T-helper 2 cell treated with Interferon-gamma antibody and Interleukin-4, amounts not matched to agents 5 μg/mL and 100 μg/mL, for 36 hours (primary cell): ENCODE measurements at regions not wholly inside any gene's neighbourhood (a gene's known extent, or its start where the extent isn't known, plus 50 kb on each side); places are given as distances from the start of the nearest gene placed in this dataset.
"Not testable (repeated sequence)": the region's sequence is repeated elsewhere in the genome, so short reads cannot be mapped to it uniquely, and the experiment has no call there.

Source experiments
- DNase-seq: peaks from one replicate; pipeline ENCODE4 v3.0.0; 2021; ENCODE audit warnings: low spot score
- H3K27ac Mint-ChIP-seq: one replicate; pipeline ENCODE4 v1.8.0; 2021; ENCODE audit warnings: mild to moderate bottlenecking, mixed read lengths
- H3K27me3 Mint-ChIP-seq: one replicate; pipeline ENCODE4 v1.8.0; 2021; ENCODE audit warnings: low read depth, mixed read lengths
- H3K36me3 Mint-ChIP-seq: one replicate; pipeline ENCODE4 v1.8.0; 2021; ENCODE audit warnings: low read depth, mixed read lengths
- H3K4me1 Mint-ChIP-seq: one replicate; pipeline ENCODE4 v1.8.0; 2021; ENCODE audit warnings: low read depth, mixed read lengths
- H3K4me3 Mint-ChIP-seq: one replicate; pipeline ENCODE4 v1.8.0; 2022; ENCODE audit warnings: mild to moderate bottlenecking, moderate library complexity, mixed read lengths
- H3K9me3 Mint-ChIP-seq: one replicate; pipeline ENCODE4 v1.8.0; 2021; ENCODE audit warnings: mixed read lengths

DNA sequence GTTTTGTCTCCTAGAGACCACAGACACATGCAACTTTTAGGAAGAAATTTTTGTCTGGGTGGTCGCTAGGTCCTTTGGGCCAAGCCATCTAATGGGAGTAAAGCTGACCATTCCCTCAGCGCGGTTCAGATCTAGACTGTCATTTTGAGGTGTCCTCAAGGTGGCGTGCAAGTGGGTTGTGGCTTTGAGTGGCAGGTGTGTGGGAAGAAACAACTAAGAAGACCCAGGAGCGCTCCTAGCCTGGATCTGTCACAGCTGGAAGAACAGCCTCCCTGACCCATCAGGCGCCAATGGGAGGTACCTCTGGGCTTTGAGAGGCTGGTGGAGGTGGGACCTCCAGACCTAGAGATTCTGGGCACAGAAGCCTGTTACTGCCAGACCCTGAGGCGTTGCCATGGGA is 645.1 kb downstream of the KCNJ18 start:
- DNase-seq, result no peak
- no peaks in the 10 kb centered on the region for H3K36me3 Mint-ChIP-seq
- H3K9me3 Mint-ChIP-seq, result peaks cover 20% of the 10 kb centered on the region
- no peak overlapping the region for H3K4me3 Mint-ChIP-seq
- no peaks in the 10 kb centered on the region for H3K4me1 Mint-ChIP-seq
- H3K27me3 Mint-ChIP-seq, result no peaks in the 10 kb centered on the region
- H3K27ac Mint-ChIP-seq, result no peak overlapping the region

DNA sequence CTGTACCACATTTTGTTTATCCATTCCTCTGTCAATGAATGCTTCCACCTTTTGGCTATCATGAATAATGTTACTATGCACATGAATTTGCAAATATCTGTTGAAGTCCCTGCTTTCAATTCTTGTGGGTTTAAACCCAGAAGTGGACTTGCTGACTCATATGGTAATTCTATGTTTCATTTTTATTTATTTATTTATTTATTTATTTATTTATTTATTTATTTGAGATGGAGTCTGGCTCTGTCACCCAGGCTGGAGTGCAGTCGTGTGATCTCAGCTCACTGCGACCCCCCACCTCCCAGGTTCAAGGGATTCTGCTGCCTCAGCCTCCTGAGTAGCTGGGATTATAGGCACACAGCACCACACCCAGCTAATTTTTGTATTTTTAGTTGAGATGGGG is 664.3 kb downstream of the KCNJ18 start:
- not testable (repeated sequence) for DNase-seq, H3K36me3 Mint-ChIP-seq, H3K27me3 Mint-ChIP-seq, H3K4me1 Mint-ChIP-seq, H3K4me3 Mint-ChIP-seq, H3K27ac Mint-ChIP-seq
- peaks cover 50% of the 10 kb centered on the region for H3K9me3 Mint-ChIP-seq

GRCh38 chr17:22370988-22371387 is 678.7 kb downstream of the KCNJ18 start:
- peaks cover 56% of the 10 kb centered on the region for H3K9me3 Mint-ChIP-seq
- H3K4me1 Mint-ChIP-seq, H3K27me3 Mint-ChIP-seq, DNase-seq, H3K36me3 Mint-ChIP-seq, H3K27ac Mint-ChIP-seq, H3K4me3 Mint-ChIP-seq: not testable (repeated sequence)

GRCh38 chr17:22373911-22374310 is 681.6 kb downstream of the KCNJ18 start:
- Mint-ChIP-seq H3K27ac (no peak overlapping the region), H3K27me3 (no peaks in the 10 kb centered on the region), H3K4me3 (no peak overlapping the region), H3K4me1 (no peaks in the 10 kb centered on the region), H3K9me3 (peaks cover 42% of the 10 kb centered on the region), H3K36me3 (no peaks in the 10 kb centered on the region)
- DNase-seq, result no peak

- H3K27ac Mint-ChIP-seq, result no peak overlapping the region
- no peaks in the 10 kb centered on the region for H3K4me1 Mint-ChIP-seq
- H3K9me3 Mint-ChIP-seq, result peaks cover 39% of the 10 kb centered on the region
- H3K4me3 Mint-ChIP-seq, result no peak overlapping the region
- no peaks in the 10 kb centered on the region for H3K36me3 Mint-ChIP-seq
- no peaks in the 10 kb centered on the region for H3K27me3 Mint-ChIP-seq
- no peak for DNase-seq
Measured at GRCh38 chr17:22374741-22375140, 682.4 kb downstream of the KCNJ18 start.

DNA sequence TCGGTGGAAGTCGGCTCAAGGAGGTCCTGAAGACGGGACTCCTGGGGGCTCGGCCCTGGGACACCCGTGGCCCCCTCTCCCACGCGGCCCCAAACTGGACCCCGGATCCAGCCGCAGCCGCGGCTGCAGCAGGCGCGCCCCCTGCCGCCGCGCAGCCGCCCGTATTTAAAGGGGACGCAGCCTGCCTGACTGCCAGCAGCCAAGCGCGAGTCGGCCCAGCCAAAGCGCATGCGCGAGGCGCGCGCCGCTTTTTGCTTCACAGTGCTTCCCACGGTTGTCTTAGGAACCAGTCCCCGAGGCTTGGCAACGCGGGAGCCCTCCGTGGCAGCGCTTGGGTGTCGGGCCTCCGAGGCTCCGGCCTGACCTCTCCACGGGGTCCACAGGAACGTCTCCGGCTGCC is 684.4 kb downstream of the KCNJ18 start:
- peaks cover 23% of the 10 kb centered on the region for H3K9me3 Mint-ChIP-seq
- not testable (repeated sequence) for H3K4me3 Mint-ChIP-seq, H3K36me3 Mint-ChIP-seq, H3K27ac Mint-ChIP-seq, H3K27me3 Mint-ChIP-seq, H3K4me1 Mint-ChIP-seq, DNase-seq

- H3K36me3 Mint-ChIP-seq, result not testable (repeated sequence)
Measured at GRCh38 chr17:22378748-22379147, 686.4 kb downstream of the KCNJ18 start.

DNA sequence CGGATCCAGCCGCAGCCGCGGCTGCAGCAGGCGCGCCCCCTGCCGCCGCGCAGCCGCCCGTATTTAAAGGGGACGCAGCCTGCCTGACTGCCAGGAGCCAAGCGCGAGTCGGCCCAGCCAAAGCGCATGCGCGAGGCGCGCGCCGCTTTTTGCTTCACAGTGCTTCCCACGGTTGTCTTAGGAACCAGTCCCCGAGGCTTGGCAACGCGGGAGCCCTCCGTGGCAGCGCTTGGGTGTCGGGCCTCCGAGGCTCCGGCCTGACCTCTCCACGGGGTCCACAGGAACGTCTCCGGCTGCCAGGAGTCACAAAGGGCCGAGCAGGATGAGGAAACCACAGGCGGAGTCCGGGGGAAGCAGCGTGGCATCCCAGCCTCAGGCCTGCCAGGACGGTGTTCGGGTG is 689.3 kb downstream of the KCNJ18 start:
- H3K4me1 Mint-ChIP-seq, H3K4me3 Mint-ChIP-seq, H3K9me3 Mint-ChIP-seq, H3K27me3 Mint-ChIP-seq, H3K36me3 Mint-ChIP-seq, H3K27ac Mint-ChIP-seq, DNase-seq: not testable (repeated sequence)

More at GRCh38 chr17:22378748-22379147, 686.4 kb downstream of the KCNJ18 start:
- H3K4me1 Mint-ChIP-seq, H3K4me3 Mint-ChIP-seq, DNase-seq, H3K27ac Mint-ChIP-seq, H3K27me3 Mint-ChIP-seq: not testable (repeated sequence)
- peaks cover 13% of the 10 kb centered on the region for H3K9me3 Mint-ChIP-seq

DNA sequence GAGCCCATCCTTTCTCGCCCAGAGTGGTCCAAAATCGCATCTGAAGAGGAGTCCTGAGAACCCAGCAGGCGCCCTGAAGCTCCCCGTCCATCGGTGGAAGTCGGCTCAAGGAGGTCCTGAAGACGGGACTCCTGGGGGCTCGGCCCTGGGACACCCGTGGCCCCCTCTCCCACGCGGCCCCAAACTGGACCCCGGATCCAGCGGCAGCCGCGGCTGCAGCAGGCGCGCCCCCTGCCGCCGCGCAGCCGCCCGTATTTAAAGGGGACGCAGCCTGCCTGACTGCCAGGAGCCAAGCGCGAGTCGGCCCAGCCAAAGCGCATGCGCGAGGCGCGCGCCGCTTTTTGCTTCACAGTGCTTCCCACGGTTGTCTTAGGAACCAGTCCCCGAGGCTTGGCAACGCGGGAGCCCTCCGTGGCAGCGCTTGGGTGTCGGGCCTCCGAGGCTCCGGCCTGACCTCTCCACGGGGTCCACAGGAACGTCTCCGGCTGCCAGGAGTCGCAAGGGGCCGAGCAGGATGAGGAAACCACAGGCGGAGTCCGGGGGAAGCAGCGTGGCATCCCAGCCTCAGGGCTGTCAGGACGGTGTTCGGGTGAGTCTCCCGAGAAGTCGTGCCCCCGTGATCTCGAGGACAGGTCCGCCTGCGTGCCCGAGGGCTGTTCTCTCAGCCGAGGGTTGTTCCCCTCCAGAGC is 691.6 kb downstream of the KCNJ18 start:
- H3K27ac Mint-ChIP-seq, H3K4me1 Mint-ChIP-seq, H3K4me3 Mint-ChIP-seq, H3K9me3 Mint-ChIP-seq, H3K27me3 Mint-ChIP-seq, H3K36me3 Mint-ChIP-seq: not testable (repeated sequence)
- DNase-seq, result peak; percentile 4

- H3K9me3 Mint-ChIP-seq, H3K4me3 Mint-ChIP-seq, H3K4me1 Mint-ChIP-seq, H3K27me3 Mint-ChIP-seq, H3K36me3 Mint-ChIP-seq, H3K27ac Mint-ChIP-seq, DNase-seq: not testable (repeated sequence)
Measured at GRCh38 chr17:22384461-22384800, 692.1 kb downstream of the KCNJ18 start.

DNA sequence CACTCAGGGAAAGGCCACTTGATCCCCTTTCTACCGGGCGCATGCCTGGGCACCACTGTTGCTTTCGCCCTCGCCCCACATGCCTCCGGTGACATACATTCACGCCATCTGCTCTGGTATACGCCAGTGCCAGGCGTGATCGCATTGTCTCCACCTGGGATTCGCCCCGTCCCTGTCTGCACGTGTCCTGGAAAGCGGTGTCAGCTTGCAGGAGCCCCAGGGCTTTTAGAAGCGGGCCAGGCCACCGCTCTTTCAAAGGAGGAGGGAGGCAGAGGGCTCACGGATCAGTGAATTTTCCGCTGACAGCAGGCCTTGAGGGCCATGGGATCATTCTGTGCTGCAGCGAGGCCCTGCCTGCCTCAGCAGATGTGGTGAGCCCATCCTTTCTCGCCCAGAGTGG is 706.1 kb downstream of the KCNJ18 start:
- not testable (repeated sequence) for H3K9me3 Mint-ChIP-seq, H3K27ac Mint-ChIP-seq, H3K36me3 Mint-ChIP-seq, H3K4me1 Mint-ChIP-seq, DNase-seq, H3K4me3 Mint-ChIP-seq, H3K27me3 Mint-ChIP-seq

DNA sequence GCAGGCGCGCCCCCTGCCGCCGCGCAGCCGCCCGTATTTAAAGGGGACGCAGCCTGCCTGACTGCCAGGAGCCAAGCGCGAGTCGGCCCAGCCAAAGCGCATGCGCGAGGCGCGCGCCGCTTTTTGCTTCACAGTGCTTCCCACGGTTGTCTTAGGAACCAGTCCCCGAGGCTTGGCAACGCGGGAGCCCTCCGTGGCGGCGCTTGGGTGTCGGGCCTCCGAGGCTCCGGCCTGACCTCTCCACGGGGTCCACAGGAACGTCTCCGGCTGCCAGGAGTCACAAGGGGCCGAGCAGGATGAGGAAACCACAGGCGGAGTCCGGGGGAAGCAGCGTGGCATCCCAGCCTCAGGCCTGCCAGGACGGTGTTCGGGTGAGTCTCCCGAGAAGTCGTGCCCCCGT is 706.7 kb downstream of the KCNJ18 start:
- not testable (repeated sequence) for H3K4me1 Mint-ChIP-seq, DNase-seq, H3K4me3 Mint-ChIP-seq, H3K36me3 Mint-ChIP-seq, H3K9me3 Mint-ChIP-seq, H3K27ac Mint-ChIP-seq, H3K27me3 Mint-ChIP-seq

DNA sequence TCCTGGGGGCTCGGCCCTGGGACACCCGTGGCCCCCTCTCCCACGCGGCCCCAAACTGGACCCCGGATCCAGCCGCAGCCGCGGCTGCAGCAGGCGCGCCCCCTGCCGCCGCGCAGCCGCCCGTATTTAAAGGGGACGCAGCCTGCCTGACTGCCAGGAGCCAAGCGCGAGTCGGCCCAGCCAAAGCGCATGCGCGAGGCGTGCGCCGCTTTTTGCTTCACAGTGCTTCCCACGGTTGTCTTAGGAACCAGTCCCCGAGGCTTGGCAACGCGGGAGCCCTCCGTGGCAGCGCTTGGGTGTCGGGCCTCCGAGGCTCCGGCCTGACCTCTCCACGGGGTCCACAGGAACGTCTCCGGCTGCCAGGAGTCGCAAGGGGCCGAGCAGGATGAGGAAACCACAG is 712.8 kb downstream of the KCNJ18 start:
- not testable (repeated sequence) for H3K9me3 Mint-ChIP-seq, H3K27me3 Mint-ChIP-seq, H3K36me3 Mint-ChIP-seq, DNase-seq, H3K4me3 Mint-ChIP-seq, H3K27ac Mint-ChIP-seq, H3K4me1 Mint-ChIP-seq

DNA sequence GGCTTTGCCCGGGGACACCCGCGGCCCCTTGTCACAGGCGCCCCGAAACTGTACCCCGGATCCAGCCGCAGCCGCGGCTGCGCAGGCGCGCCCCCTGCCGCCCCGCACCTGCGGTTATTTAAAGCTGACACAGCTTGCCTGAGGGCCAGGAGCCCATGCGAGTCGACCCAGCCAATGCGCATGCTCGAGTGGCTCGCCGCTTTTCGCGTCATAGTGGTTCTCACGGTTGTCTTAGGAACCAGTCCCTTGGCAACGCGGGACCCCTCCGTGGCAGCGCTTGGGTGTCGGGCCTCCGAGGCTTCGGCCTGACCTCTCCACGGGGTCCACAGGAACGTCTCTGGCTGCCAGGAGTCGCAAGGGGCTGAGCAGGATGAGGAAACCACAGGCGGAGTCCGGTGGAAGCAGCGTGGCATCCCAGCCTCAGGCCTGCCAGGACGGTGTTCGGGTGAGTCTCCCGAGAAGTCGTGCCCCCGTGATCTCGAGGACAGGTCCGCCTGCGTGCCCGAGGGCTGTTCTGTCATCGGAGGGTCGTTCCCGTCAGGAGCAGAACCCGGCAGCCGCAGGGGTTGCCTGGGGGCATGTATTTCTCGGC is 716.9 kb downstream of the KCNJ18 start:
- no peaks in the 10 kb centered on the region for H3K36me3 Mint-ChIP-seq
- no peak overlapping the region for H3K27ac Mint-ChIP-seq
- no peak for DNase-seq
- H3K4me1 Mint-ChIP-seq, result no peaks in the 10 kb centered on the region
- H3K27me3 Mint-ChIP-seq, result no peaks in the 10 kb centered on the region
- H3K9me3 Mint-ChIP-seq, result peaks cover 34% of the 10 kb centered on the region
- H3K4me3 Mint-ChIP-seq, result no peak overlapping the region

DNA sequence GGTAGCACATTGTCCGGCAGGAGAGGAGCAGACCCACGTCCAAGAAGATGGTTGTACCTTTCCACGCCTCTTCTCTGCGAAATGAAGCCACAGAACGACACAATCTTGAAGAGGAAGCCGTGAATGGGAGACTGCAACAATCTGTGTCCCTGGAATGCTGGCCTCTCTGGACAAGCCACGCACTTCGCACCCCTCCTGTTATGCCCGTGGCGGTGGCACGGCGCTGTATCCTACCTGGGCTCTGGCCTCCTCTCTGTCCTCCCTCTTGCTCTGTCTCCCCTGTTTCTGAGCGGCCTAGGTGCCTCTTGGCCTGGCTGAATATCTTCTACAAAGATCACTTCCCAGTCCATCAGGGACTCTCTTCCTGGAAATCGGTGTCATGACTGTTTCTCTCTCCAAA is 717.8 kb downstream of the KCNJ18 start:
- H3K9me3 Mint-ChIP-seq, result peaks cover 34% of the 10 kb centered on the region
- no peak for DNase-seq
- no peaks in the 10 kb centered on the region for H3K36me3 Mint-ChIP-seq
- no peak overlapping the region for H3K27ac Mint-ChIP-seq
- no peaks in the 10 kb centered on the region for H3K27me3 Mint-ChIP-seq
- no peaks in the 10 kb centered on the region for H3K4me1 Mint-ChIP-seq
- no peak overlapping the region for H3K4me3 Mint-ChIP-seq
